Calu3 (cell line): ENCODE measurements at regions not wholly inside any gene's neighbourhood (a gene's known extent, or its start where the extent isn't known, plus 50 kb on each side); places are given as distances from the start of the nearest gene placed in this dataset.

Experiments
- BruUV-seq: library from RNA; stranded (reverse); fragments of 400-500 nt; replicated peaks from 2 replicates; lab custom pipeline; 2021; lab: Mats Ljungman, UMichigan
- CTCF ChIA-PET: fragments of 300-600 bp; sonication (Branson Sonifier 250); formaldehyde crosslinking; loops from one replicate; lab custom pipeline; 2022; ENCODE audit warnings: antibody characterized with exemption; lab: Charles Lee
- DNase-seq: peaks from one replicate; pipeline ENCODE4 v3.0.0; 2022
- H3K27ac Mint-ChIP-seq: one replicate; pipeline ENCODE4 v1.8.0; 2022; ENCODE audit warnings: mixed read lengths; ENCODE audit not compliant: unreplicated experiment
- H3K27me3 Mint-ChIP-seq: one replicate; pipeline ENCODE4 v1.8.0; 2022; ENCODE audit warnings: mixed read lengths; ENCODE audit not compliant: unreplicated experiment
- H3K36me3 Mint-ChIP-seq: one replicate; pipeline ENCODE4 v1.8.0; 2022; ENCODE audit warnings: mild to moderate bottlenecking, moderate library complexity, mixed read lengths; ENCODE audit not compliant: insufficient read depth, unreplicated experiment
- H3K4me1 Mint-ChIP-seq: one replicate; pipeline ENCODE4 v1.8.0; 2022; ENCODE audit warnings: mild to moderate bottlenecking, low read depth, mixed read lengths; ENCODE audit not compliant: unreplicated experiment
- H3K4me3 Mint-ChIP-seq: one replicate; pipeline ENCODE4 v1.8.0; 2022; ENCODE audit warnings: mild to moderate bottlenecking, low read depth, moderate library complexity, mixed read lengths; ENCODE audit not compliant: unreplicated experiment
- H3K9me3 Mint-ChIP-seq: one replicate; pipeline ENCODE4 v1.8.0; 2022; ENCODE audit warnings: low read depth, mixed read lengths; ENCODE audit not compliant: unreplicated experiment
- CTCF ChIP-seq: fragments of 200-600 bp; IDR thresholded peaks from one replicate; pipeline ENCODE4 v1.8.0; 2022; ENCODE audit warnings: antibody characterized with exemption; ENCODE audit not compliant: unreplicated experiment
- intact Hi-C: fragments of 100-400 bp; cut with micrococcal nuclease; formaldehyde crosslinking; loops from one replicate; pipeline ENCODE4 v1.10.0; 2022; ENCODE audit not compliant: unreplicated experiment

- CTCF ChIA-PET, result no interaction called here
- Mint-ChIP-seq H3K36me3 (no peaks in the 10 kb centered on the region), H3K27me3 (no peaks in the 10 kb centered on the region), H3K27ac (no peak overlapping the region), H3K9me3 (peaks cover 2% of the 10 kb centered on the region), H3K4me3 (no peak overlapping the region), H3K4me1 (no peaks in the 10 kb centered on the region)
- BruUV-seq, result no TSS peak
- intact Hi-C loops, result no loop called here
- no peak for TF ChIP-seq CTCF
- DNase-seq, result no peak
Observed at GRCh38 chr11:81220146-81220895, 1513.3 kb downstream of the FAM181B start.

- Mint-ChIP-seq H3K4me3 (no peak overlapping the region), H3K27me3 (no peaks in the 10 kb centered on the region), H3K9me3 (peaks cover 5% of the 10 kb centered on the region), H3K4me1 (no peaks in the 10 kb centered on the region), H3K36me3 (no peaks in the 10 kb centered on the region), H3K27ac (no peak overlapping the region)
- no peak for DNase-seq
- TF ChIP-seq CTCF, result no peak
- intact Hi-C loops, result no loop called here
- BruUV-seq, result no TSS peak
- CTCF ChIA-PET, result no interaction called here
Observed at GRCh38 chr11:81219661-81220060, 1514.0 kb downstream of the FAM181B start.

GRCh38 chr11:81218440-81218839 is 1515.2 kb downstream of the FAM181B start:
- no peaks in the 10 kb centered on the region for H3K27me3 Mint-ChIP-seq
- no peaks in the 10 kb centered on the region for H3K36me3 Mint-ChIP-seq
- no peak overlapping the region for H3K4me3 Mint-ChIP-seq
- peaks cover 9% of the 10 kb centered on the region for H3K9me3 Mint-ChIP-seq
- CTCF ChIA-PET, result no interaction called here
- no peak for DNase-seq
- no peak for TF ChIP-seq CTCF
- BruUV-seq, result no TSS peak
- no peaks in the 10 kb centered on the region for H3K4me1 Mint-ChIP-seq
- H3K27ac Mint-ChIP-seq, result no peak overlapping the region
- intact Hi-C loops, result no loop called here

GRCh38 chr11:81211050-81211449 is 1522.6 kb downstream of the FAM181B start:
- Mint-ChIP-seq H3K9me3 (peaks cover 9% of the 10 kb centered on the region), H3K27me3 (no peaks in the 10 kb centered on the region), H3K4me1 (no peaks in the 10 kb centered on the region), H3K4me3 (no peak overlapping the region), H3K27ac (no peak overlapping the region), H3K36me3 (no peaks in the 10 kb centered on the region)
- CTCF ChIA-PET, result no interaction called here
- no TSS peak for BruUV-seq
- TF ChIP-seq CTCF, result no peak
- intact Hi-C loops, result no loop called here
- DNase-seq, result no peak
